GM23338 (cell line): ENCODE measurements at regions not wholly inside any gene's neighbourhood (a gene's known extent, or its start where the extent isn't known, plus 50 kb on each side); places are given as distances from the start of the nearest gene placed in this dataset.

Source experiments
- CREB1 ChIP-seq: fragments of 250-450 bp; sonication (Bioruptor Pico); IDR thresholded peaks from 2 replicates; pipeline ENCODE4 v1.5.0; 2020; ENCODE audit warnings: low read depth, mild to moderate bottlenecking, moderate library complexity
- EZH2 ChIP-seq: fragments of 200-600 bp; sonication (generic); IDR thresholded peaks from one replicate; pipeline ENCODE4 v1.8.0; 2017; ENCODE audit warnings: antibody characterized with exemption, mild to moderate bottlenecking, low read depth; ENCODE audit not compliant: unreplicated experiment
- EZH2phosphoT487 ChIP-seq: fragments of 200-600 bp; sonication (generic); IDR thresholded peaks from one replicate; pipeline ENCODE4 v1.8.1; 2018; ENCODE audit warnings: antibody characterized with exemption; ENCODE audit not compliant: unreplicated experiment
- JUNB ChIP-seq: IDR thresholded peaks from one replicate; pipeline ENCODE4 v1.6.1; 2016; ENCODE audit warnings: antibody characterized with exemption; ENCODE audit not compliant: unreplicated experiment
- NANOG ChIP-seq: IDR thresholded peaks from 2 replicates; pipeline ENCODE4 v1.6.1; 2016; ENCODE audit warnings: antibody characterized with exemption, borderline replicate concordance
- POLR2AphosphoS5 ChIP-seq: IDR thresholded peaks from 2 replicates; pipeline ENCODE4 v1.6.1; 2016; ENCODE audit warnings: antibody characterized with exemption, low read depth
- STAT1 ChIP-seq: IDR thresholded peaks from one replicate; pipeline ENCODE4 v1.6.1; 2016; ENCODE audit warnings: antibody characterized with exemption; ENCODE audit not compliant: unreplicated experiment
- ZNF114 ChIP-seq: fragments of 250-450 bp; sonication (Bioruptor Pico); IDR thresholded peaks from 2 replicates; pipeline ENCODE4 v1.5.0; 2020; ENCODE audit warnings: mild to moderate bottlenecking, moderate library complexity
- ZNF331 ChIP-seq: fragments of 250-450 bp; sonication (Bioruptor Pico); IDR thresholded peaks from 2 replicates; pipeline ENCODE4 v1.5.0; 2020; ENCODE audit warnings: low read depth, mild to moderate bottlenecking, moderate library complexity
- TF ChIP-seq, protein P1 (sequence below), 2 experiments: fragments of 200-600 bp in 1 of 2; sonication (generic) in 1 of 2; conservative IDR thresholded peaks; 2 replicates each; pipeline versions ENCODE4 v1.5.1 to v1.6.1; 2016 to 2017; ENCODE audit warnings: antibody characterized with exemption in 2 of 2, low read depth in 2 of 2, mild to moderate bottlenecking in 2 of 2, moderate library complexity in 1 of 2
- TF ChIP-seq, protein P2 (sequence below): IDR thresholded peaks from one replicate; pipeline ENCODE4 v1.6.1; 2018; ENCODE audit warnings: antibody characterized with exemption; ENCODE audit not compliant: unreplicated experiment
- TF ChIP-seq, protein P3 (sequence below): IDR thresholded peaks from 2 replicates; pipeline ENCODE4 v1.6.1; 2016; ENCODE audit warnings: antibody characterized with exemption

DNA sequence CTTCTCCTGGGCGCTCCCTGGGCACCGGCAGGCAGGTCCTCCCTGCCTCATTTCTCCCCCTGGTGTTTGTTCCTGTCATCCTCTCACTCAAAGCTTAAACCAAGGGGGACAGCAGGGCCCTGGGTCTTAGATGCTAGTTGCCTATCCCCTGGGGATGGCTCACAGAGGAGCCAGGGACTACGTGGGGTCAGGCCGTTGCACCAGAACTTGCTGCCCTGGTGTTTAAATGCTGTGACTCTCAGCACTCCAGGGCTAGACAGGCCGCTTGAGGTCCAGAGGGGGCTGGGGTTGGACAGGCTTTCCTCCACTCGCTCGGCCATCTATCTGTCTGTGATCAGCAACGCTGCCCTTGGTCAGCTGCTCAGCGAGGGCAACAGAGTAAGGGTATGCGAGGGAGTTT, 340.3 kb downstream of the CXCL12 start:
- TF ChIP-seq, protein P1, sequence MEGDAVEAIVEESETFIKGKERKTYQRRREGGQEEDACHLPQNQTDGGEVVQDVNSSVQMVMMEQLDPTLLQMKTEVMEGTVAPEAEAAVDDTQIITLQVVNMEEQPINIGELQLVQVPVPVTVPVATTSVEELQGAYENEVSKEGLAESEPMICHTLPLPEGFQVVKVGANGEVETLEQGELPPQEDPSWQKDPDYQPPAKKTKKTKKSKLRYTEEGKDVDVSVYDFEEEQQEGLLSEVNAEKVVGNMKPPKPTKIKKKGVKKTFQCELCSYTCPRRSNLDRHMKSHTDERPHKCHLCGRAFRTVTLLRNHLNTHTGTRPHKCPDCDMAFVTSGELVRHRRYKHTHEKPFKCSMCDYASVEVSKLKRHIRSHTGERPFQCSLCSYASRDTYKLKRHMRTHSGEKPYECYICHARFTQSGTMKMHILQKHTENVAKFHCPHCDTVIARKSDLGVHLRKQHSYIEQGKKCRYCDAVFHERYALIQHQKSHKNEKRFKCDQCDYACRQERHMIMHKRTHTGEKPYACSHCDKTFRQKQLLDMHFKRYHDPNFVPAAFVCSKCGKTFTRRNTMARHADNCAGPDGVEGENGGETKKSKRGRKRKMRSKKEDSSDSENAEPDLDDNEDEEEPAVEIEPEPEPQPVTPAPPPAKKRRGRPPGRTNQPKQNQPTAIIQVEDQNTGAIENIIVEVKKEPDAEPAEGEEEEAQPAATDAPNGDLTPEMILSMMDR (conservative IDR thresholded peaks at IDR 0.05; ENCODE audit: low read depth in 2 of 2) = peak in 1 of 2 experiments; percentile 17; a peak in 2 of 4 replicates
- TF ChIP-seq POLR2AphosphoS5 = no peak
- TF ChIP-seq, protein P2, sequence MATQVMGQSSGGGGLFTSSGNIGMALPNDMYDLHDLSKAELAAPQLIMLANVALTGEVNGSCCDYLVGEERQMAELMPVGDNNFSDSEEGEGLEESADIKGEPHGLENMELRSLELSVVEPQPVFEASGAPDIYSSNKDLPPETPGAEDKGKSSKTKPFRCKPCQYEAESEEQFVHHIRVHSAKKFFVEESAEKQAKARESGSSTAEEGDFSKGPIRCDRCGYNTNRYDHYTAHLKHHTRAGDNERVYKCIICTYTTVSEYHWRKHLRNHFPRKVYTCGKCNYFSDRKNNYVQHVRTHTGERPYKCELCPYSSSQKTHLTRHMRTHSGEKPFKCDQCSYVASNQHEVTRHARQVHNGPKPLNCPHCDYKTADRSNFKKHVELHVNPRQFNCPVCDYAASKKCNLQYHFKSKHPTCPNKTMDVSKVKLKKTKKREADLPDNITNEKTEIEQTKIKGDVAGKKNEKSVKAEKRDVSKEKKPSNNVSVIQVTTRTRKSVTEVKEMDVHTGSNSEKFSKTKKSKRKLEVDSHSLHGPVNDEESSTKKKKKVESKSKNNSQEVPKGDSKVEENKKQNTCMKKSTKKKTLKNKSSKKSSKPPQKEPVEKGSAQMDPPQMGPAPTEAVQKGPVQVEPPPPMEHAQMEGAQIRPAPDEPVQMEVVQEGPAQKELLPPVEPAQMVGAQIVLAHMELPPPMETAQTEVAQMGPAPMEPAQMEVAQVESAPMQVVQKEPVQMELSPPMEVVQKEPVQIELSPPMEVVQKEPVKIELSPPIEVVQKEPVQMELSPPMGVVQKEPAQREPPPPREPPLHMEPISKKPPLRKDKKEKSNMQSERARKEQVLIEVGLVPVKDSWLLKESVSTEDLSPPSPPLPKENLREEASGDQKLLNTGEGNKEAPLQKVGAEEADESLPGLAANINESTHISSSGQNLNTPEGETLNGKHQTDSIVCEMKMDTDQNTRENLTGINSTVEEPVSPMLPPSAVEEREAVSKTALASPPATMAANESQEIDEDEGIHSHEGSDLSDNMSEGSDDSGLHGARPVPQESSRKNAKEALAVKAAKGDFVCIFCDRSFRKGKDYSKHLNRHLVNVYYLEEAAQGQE = no peak
- no peak for TF ChIP-seq EZH2
- TF ChIP-seq, protein P3, sequence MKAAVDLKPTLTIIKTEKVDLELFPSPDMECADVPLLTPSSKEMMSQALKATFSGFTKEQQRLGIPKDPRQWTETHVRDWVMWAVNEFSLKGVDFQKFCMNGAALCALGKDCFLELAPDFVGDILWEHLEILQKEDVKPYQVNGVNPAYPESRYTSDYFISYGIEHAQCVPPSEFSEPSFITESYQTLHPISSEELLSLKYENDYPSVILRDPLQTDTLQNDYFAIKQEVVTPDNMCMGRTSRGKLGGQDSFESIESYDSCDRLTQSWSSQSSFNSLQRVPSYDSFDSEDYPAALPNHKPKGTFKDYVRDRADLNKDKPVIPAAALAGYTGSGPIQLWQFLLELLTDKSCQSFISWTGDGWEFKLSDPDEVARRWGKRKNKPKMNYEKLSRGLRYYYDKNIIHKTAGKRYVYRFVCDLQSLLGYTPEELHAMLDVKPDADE = no peak
- no peak for TF ChIP-seq NANOG
- no peak for TF ChIP-seq EZH2phosphoT487
- no peak for TF ChIP-seq ZNF331 (CRISPR knock-in tag)
- no peak for TF ChIP-seq CREB1
- no peak for TF ChIP-seq JUNB
- TF ChIP-seq STAT1 = no peak
- TF ChIP-seq ZNF114 (CRISPR knock-in tag) = no peak
